ENCODE measurements at regions not wholly inside any gene's neighbourhood (a gene's known extent, or its start where the extent isn't known, plus 50 kb on each side); places are given as distances from the start of the nearest gene placed in this dataset.

GRCh38 chr3:66692042-66692765, 191.4 kb upstream of the LRIG1 start:
- no peak for DNase-seq (ENCODE audit: low spot score)

GRCh38 chr3:66692766-66693150, 191.9 kb upstream of the LRIG1 start:
- no peak for DNase-seq (ENCODE audit: low spot score)

GRCh38 chr3:66693461-66694031, 192.7 kb upstream of the LRIG1 start:
- peak; percentile 85 for DNase-seq (ENCODE audit: low spot score)

GRCh38 chr3:66702126-66702525, 201.3 kb upstream of the LRIG1 start:
- DNase-seq (ENCODE audit: low spot score) = no peak

GRCh38 chr3:66703501-66703900, 202.7 kb upstream of the LRIG1 start:
- no peak for DNase-seq (ENCODE audit: low spot score)

GRCh38 chr3:66705076-66705475, 204.3 kb upstream of the LRIG1 start:
- DNase-seq (ENCODE audit: low spot score) = no peak

- no peak for DNase-seq (ENCODE audit: low spot score)
These were observed 206.1 kb upstream of the LRIG1 start for GRCh38 chr3:66706890-66707289.

- DNase-seq (ENCODE audit: low spot score) = no peak
These were observed 208.7 kb upstream of the LRIG1 start for GRCh38 chr3:66709532-66709931.

GRCh38 chr3:66712210-66712609, 211.4 kb upstream of the LRIG1 start:
- no peak for DNase-seq (ENCODE audit: low spot score)

GRCh38 chr3:66713921-66714320, 213.1 kb upstream of the LRIG1 start:
- no peak for DNase-seq (ENCODE audit: low spot score)

- no peak for DNase-seq (ENCODE audit: low spot score)
These were observed 215.0 kb upstream of the LRIG1 start for GRCh38 chr3:66715806-66716205.

- no peak for DNase-seq (ENCODE audit: low spot score)
These were observed 217.0 kb upstream of the LRIG1 start for GRCh38 chr3:66717806-66718205.

- DNase-seq (ENCODE audit: low spot score) = no peak
These were observed 219.1 kb upstream of the LRIG1 start for GRCh38 chr3:66719796-66720356.

GRCh38 chr3:66720508-66720907, 219.7 kb upstream of the LRIG1 start:
- DNase-seq (ENCODE audit: low spot score) = no peak

- no peak for DNase-seq (ENCODE audit: low spot score)
These were observed 221.9 kb upstream of the LRIG1 start for GRCh38 chr3:66722675-66723074.

- DNase-seq (ENCODE audit: low spot score) = no peak
These were observed 222.4 kb upstream of the LRIG1 start for GRCh38 chr3:66723231-66723630.

GRCh38 chr3:66729687-66730393, 229.0 kb upstream of the LRIG1 start:
- no peak for DNase-seq (ENCODE audit: low spot score)

- DNase-seq (ENCODE audit: low spot score) = no peak
These were observed 238.0 kb upstream of the LRIG1 start for GRCh38 chr3:66738625-66739365.

- no peak for DNase-seq (ENCODE audit: low spot score)
These were observed 239.4 kb upstream of the LRIG1 start for GRCh38 chr3:66740260-66740659.

- no peak for DNase-seq (ENCODE audit: low spot score)
These were observed 243.7 kb upstream of the LRIG1 start for GRCh38 chr3:66744521-66744920.

GRCh38 chr3:66744986-66745385, 244.2 kb upstream of the LRIG1 start:
- no peak for DNase-seq (ENCODE audit: low spot score)

- no peak for DNase-seq (ENCODE audit: low spot score)
These were observed 246.4 kb upstream of the LRIG1 start for GRCh38 chr3:66747261-66747660.

Measured in pons (tissue), 1 donor.